OCI-LY7 (cell line): ENCODE measurements at regions not wholly inside any gene's neighbourhood (a gene's known extent, or its start where the extent isn't known, plus 50 kb on each side); places are given as distances from the start of the nearest gene placed in this dataset.

ENCODE experiments used
- BruUV-seq: library from RNA; stranded (reverse); fragments of 400-500 nt; replicated peaks from 2 replicates; lab custom pipeline; 2021; lab: Mats Ljungman, UMichigan
- CTCF ChIA-PET: fragments of 300-600 bp; sonication (Branson Sonifier 250); formaldehyde crosslinking; loops from one replicate; lab custom pipeline; 2022; ENCODE audit warnings: antibody characterized with exemption; ENCODE audit not compliant: unreplicated experiment; lab: Charles Lee
- POLR2A ChIA-PET: fragments of 300-600 bp; sonication (Branson Sonifier 250); formaldehyde crosslinking; loops from one replicate; lab custom pipeline; 2022; ENCODE audit warnings: antibody characterized with exemption; lab: Charles Lee
- DNase-seq: peaks from one replicate; pipeline ENCODE4 v3.0.0-alpha.2; 2015; ENCODE audit warnings: low spot score
- H2AFZ ChIP-seq: fragments of 200-600 bp; sonication (generic), shearing (Covaris generic); 2 replicates; pipeline ENCODE4 v1.6.1; 2014; ENCODE audit warnings: mild to moderate bottlenecking, antibody characterized with exemption, low read length, moderate library complexity
- H3K27ac ChIP-seq: fragments of 200-600 bp; sonication (generic); 2 replicates; pipeline ENCODE4 v1.5.1; 2014; ENCODE audit warnings: mixed run types, low read depth, mild to moderate bottlenecking, moderate library complexity, low read length, inconsistent platforms; ENCODE audit not compliant: poor library complexity, severe bottlenecking
- H3K36me3 ChIP-seq: fragments of 200-600 bp; sonication (generic); 2 replicates; pipeline ENCODE4 v1.6.1; 2014; ENCODE audit warnings: mild to moderate bottlenecking, antibody characterized with exemption, low read length, moderate library complexity, mixed read lengths; ENCODE audit not compliant: insufficient read depth
- H3K4me1 ChIP-seq: fragments of 200-600 bp; sonication (generic); 2 replicates; pipeline ENCODE4 v1.5.1; 2014; ENCODE audit warnings: mild to moderate bottlenecking, low read length; ENCODE audit not compliant: insufficient read depth, poor library complexity, severe bottlenecking
- H3K4me2 ChIP-seq: fragments of 200-600 bp; sonication (generic); 2 replicates; pipeline ENCODE4 v1.6.1; 2014; ENCODE audit warnings: mild to moderate bottlenecking, low read length
- H3K4me3 ChIP-seq: fragments of 200-600 bp; sonication (generic); 2 replicates; pipeline ENCODE4 v1.5.1; 2014; ENCODE audit warnings: mild to moderate bottlenecking, low read depth, low read length; ENCODE audit not compliant: poor library complexity, severe bottlenecking
- H3K79me2 ChIP-seq: fragments of 200-600 bp; sonication (generic); 2 replicates; pipeline ENCODE4 v1.6.1; 2016; ENCODE audit warnings: low read depth, mild to moderate bottlenecking, low read length, moderate library complexity, mixed read lengths; ENCODE audit not compliant: insufficient read depth
- H3K9me2 ChIP-seq: fragments of 200-600 bp; sonication (generic); 2 replicates; pipeline ENCODE4 v1.6.1; 2016; ENCODE audit warnings: mild to moderate bottlenecking, low read length, mixed read lengths; ENCODE audit not compliant: insufficient read depth
- H3K9me3 ChIP-seq: fragments of 200-600 bp; sonication (generic); 2 replicates; pipeline ENCODE4 v1.6.1; 2014; ENCODE audit warnings: mild to moderate bottlenecking, mixed run types, low read length, mixed read lengths
- H4K20me1 ChIP-seq: fragments of 200-600 bp; sonication (generic); 2 replicates; pipeline ENCODE4 v1.6.1; 2014; ENCODE audit warnings: mild to moderate bottlenecking, antibody characterized with exemption, low read length, moderate library complexity, mixed read lengths; ENCODE audit not compliant: insufficient read depth
- EZH2phosphoT487 ChIP-seq: fragments of 200-600 bp; sonication (generic); IDR thresholded peaks from 2 replicates; pipeline ENCODE4 v1.6.1; 2018; ENCODE audit warnings: low read depth, borderline replicate concordance, mild to moderate bottlenecking, mixed run types, antibody characterized with exemption, low read length, moderate library complexity, mixed read lengths
- intact Hi-C: fragments of 100-400 bp; cut with micrococcal nuclease; formaldehyde crosslinking; loops from one replicate; pipeline ENCODE4 v1.10.0; 2022; ENCODE audit not compliant: unreplicated experiment
- TF ChIP-seq, protein P1 (sequence below): fragments of 200-600 bp; sonication (generic); conservative IDR thresholded peaks from 2 replicates; pipeline ENCODE4 v1.5.1; 2014; ENCODE audit warnings: mild to moderate bottlenecking, antibody characterized with exemption, low read length, moderate library complexity, mixed read lengths

- H3K79me2 ChIP-seq: no peaks in the 10 kb centered on the region
- POLR2A ChIA-PET: interaction anchor here (0.6 to 1.2 kb wide), 4 partner anchors 27 to 386 kb away, joined by 3 read pairs; no protein-coding TSS in a partner anchor
- H3K4me3 ChIP-seq: no peak overlapping the region
- H3K4me2 ChIP-seq: no peak overlapping the region
- no peak overlapping the region for H2AFZ ChIP-seq
- H3K27ac ChIP-seq: no peak overlapping the region
- intact Hi-C loops: no loop called here
- DNase-seq: no peak
- no TSS peak for BruUV-seq
- H3K9me3 ChIP-seq: no peaks in the 10 kb centered on the region
- H3K9me2 ChIP-seq: no peaks in the 10 kb centered on the region
- no peaks in the 10 kb centered on the region for H3K4me1 ChIP-seq
- H3K36me3 ChIP-seq: no peaks in the 10 kb centered on the region
- CTCF ChIA-PET: no interaction called here
- TF ChIP-seq EZH2phosphoT487: no peak
- TF ChIP-seq, protein P1, sequence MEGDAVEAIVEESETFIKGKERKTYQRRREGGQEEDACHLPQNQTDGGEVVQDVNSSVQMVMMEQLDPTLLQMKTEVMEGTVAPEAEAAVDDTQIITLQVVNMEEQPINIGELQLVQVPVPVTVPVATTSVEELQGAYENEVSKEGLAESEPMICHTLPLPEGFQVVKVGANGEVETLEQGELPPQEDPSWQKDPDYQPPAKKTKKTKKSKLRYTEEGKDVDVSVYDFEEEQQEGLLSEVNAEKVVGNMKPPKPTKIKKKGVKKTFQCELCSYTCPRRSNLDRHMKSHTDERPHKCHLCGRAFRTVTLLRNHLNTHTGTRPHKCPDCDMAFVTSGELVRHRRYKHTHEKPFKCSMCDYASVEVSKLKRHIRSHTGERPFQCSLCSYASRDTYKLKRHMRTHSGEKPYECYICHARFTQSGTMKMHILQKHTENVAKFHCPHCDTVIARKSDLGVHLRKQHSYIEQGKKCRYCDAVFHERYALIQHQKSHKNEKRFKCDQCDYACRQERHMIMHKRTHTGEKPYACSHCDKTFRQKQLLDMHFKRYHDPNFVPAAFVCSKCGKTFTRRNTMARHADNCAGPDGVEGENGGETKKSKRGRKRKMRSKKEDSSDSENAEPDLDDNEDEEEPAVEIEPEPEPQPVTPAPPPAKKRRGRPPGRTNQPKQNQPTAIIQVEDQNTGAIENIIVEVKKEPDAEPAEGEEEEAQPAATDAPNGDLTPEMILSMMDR: no peak
- no peaks in the 10 kb centered on the region for H4K20me1 ChIP-seq
These were observed 1310.0 kb upstream of the ZEB2 start for GRCh38 chr2:145829931-145830330.

DNA sequence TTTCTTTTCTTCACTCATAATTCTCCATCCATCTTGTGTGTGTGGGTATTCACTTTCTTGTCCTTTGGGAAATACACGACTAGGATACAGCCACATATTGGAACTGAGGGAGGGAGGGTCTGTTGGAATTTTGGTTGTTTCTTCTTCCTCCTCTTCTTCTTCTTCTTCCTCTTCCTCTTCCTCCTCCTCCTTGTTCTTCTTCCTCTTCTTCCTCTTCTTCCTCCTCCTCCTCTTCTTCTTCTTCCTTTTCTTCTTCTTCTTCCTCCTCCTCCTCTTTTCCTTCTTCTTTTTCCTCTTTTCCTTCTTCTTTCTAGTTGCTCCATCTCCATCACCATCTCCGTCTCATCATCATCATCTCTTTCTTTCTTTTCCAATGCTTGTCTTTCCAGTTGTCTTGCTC is 1307.3 kb upstream of the ZEB2 start:
- Histone ChIP-seq H3K79me2 (no peaks in the 10 kb centered on the region), H3K4me3 (no peak overlapping the region), H2AFZ (no peak overlapping the region), H3K27ac (no peak overlapping the region), H3K9me3 (no peaks in the 10 kb centered on the region), H3K9me2 (no peaks in the 10 kb centered on the region), H4K20me1 (no peaks in the 10 kb centered on the region), H3K4me1 (no peaks in the 10 kb centered on the region), H3K4me2 (no peak overlapping the region), H3K36me3 (no peaks in the 10 kb centered on the region)
- intact Hi-C loops: no loop called here
- CTCF ChIA-PET: no interaction called here
- no peak for TF ChIP-seq EZH2phosphoT487
- TF ChIP-seq, protein P1: no peak
- POLR2A ChIA-PET: no interaction called here
- DNase-seq: no peak
- no TSS peak for BruUV-seq

GRCh38 chr2:145824384-145824783 is 1304.5 kb upstream of the ZEB2 start:
- H3K79me2 ChIP-seq: no peaks in the 10 kb centered on the region
- no peak overlapping the region for H3K4me2 ChIP-seq
- no peak for TF ChIP-seq EZH2phosphoT487
- TF ChIP-seq, protein P1: no peak
- no peaks in the 10 kb centered on the region for H4K20me1 ChIP-seq
- H3K4me3 ChIP-seq: no peak overlapping the region
- CTCF ChIA-PET: no interaction called here
- H3K36me3 ChIP-seq: no peaks in the 10 kb centered on the region
- no peak overlapping the region for H2AFZ ChIP-seq
- no peaks in the 10 kb centered on the region for H3K9me2 ChIP-seq
- DNase-seq: no peak
- no peaks in the 10 kb centered on the region for H3K9me3 ChIP-seq
- intact Hi-C loops: no loop called here
- POLR2A ChIA-PET: no interaction called here
- H3K4me1 ChIP-seq: no peaks in the 10 kb centered on the region
- no peak overlapping the region for H3K27ac ChIP-seq
- BruUV-seq: no TSS peak
